ENCODE measurements at regions not wholly inside any gene's neighbourhood (a gene's known extent, or its start where the extent isn't known, plus 50 kb on each side); places are given as distances from the start of the nearest gene placed in this dataset.

DNA sequence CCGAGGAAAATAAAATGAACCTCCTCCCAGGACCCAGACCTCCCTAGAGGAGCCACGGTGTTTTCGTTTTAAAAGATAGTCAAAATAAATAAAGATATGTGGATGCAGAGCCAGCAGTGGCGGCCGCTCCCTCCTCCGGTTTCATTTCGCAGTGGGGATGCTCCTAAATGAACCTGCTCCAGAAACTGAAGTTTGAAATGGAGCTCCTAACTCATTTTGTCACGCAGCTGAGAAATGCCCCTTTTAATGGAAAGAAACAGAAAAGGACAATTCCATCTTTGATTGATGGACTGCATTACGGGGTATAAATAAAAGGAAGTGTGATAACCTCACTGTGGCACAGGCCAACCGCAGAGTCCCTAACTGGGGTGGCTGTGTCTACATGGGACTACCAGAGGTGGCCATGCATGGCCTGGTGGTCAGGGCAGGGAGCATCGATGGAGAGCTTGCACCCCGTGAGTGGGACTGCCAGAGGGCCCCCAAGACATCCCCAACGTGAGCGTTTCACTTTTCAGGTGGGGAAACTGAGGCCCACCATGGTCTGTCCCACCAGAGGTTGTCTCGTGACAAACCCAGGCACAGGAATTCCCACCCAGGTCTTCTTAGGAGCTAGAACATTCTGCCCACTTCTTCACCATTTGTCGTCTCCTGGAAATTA, 426.6 kb downstream of the BRD1 start:
- Histone ChIP-seq H3K79me2 (ENCODE audit: insufficient read depth) (no peaks in the 10 kb centered on the region), H3K4me2 (ENCODE audit: unreplicated experiment) (no peak overlapping the region), H4K20me1 (ENCODE audit: insufficient read depth) (no peaks in the 10 kb centered on the region), H3K4me3 (no peak overlapping the region), H2AFZ (no peak overlapping the region), H3K27ac (no peak overlapping the region), H3F3A (ENCODE audit: insufficient read depth) (no peaks in the 10 kb centered on the region), H3K36me3 (ENCODE audit: low read depth) (no peaks in the 10 kb centered on the region), H3K27me3 (replicated peaks; ENCODE audit: insufficient read depth) (no peaks in the 10 kb centered on the region), H3K9me3 (ENCODE audit: low read depth) (no peaks in the 10 kb centered on the region), H3K4me1 (ENCODE audit: insufficient read depth) (no peaks in the 10 kb centered on the region), H3K9ac (no peak overlapping the region), H3K9me2 (ENCODE audit: insufficient read depth) (no peaks in the 10 kb centered on the region)
- 44 to 47% methylated on average over 16 of the region's 16 CpGs for WGBS, 2 experiments (ENCODE audit: low coverage in 1 of 2, low lambda C conversion rate in 2 of 2, missing lambda C conversion rate in 2 of 2)
- in situ Hi-C loops (cut with MboI): no loop called here
- no peak for TF ChIP-seq EZH2 (IDR thresholded peaks at IDR 0.05; ENCODE audit: insufficient read depth, poor library complexity, severe bottlenecking)
- no peak for TF ChIP-seq EZH2phosphoT487 (IDR thresholded peaks at IDR 0.05; ENCODE audit: insufficient read depth, low read depth)
- DNase-seq: no peak

DNA sequence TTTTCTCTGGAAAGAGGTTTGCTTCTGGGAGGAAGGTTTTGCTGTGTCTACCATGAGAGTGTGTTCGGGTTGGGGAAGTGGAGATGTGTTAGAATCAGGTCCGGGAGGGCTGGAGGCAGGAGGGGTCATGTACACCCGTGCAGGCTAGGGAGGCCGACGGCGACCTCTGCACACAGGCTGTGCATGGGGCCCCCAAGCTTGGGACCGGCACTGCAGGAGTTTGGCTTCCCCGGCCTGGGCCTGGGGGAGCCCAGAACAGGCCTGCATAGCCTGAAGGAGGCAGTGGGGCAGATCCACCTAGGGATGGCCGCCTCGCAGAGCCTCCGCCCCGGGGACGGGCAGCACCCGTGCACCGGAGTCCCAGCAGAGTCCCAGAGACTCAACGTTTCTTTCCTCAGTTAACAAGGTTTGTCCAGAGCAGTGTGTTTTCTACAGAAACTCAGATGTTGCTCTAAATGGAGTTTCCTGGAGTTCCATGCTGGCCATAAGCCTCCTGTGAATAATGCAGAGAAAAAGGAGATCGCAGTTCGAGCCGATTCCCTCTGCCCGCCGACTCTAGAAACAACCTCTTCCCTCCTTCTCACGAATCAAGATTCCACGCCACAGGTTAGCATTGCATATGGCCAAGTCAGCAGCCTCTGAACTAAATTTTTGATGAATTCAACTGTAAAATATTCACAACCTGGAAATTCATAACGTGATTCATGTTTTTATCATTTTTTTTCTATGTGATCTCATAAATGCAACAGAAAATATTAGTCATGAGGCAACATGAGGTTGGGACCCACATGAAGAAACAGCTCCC, 427.3 kb downstream of the BRD1 start:
- no peaks in the 10 kb centered on the region for H3K4me1 ChIP-seq (ENCODE audit: insufficient read depth)
- H3K4me3 ChIP-seq: no peak overlapping the region
- DNase-seq: no peak
- no peak overlapping the region for H3K4me2 ChIP-seq (ENCODE audit: unreplicated experiment)
- H3K27ac ChIP-seq: no peak overlapping the region
- 52 to 53% methylated on average over 23 to 24 of the region's 24 CpGs for WGBS, 2 experiments (ENCODE audit: low coverage in 1 of 2, low lambda C conversion rate in 2 of 2, missing lambda C conversion rate in 2 of 2)
- no peaks in the 10 kb centered on the region for H3K36me3 ChIP-seq (ENCODE audit: low read depth)
- in situ Hi-C loops (cut with MboI): no loop called here
- H3K9me2 ChIP-seq (ENCODE audit: insufficient read depth): no peaks in the 10 kb centered on the region
- H4K20me1 ChIP-seq (ENCODE audit: insufficient read depth): no peaks in the 10 kb centered on the region
- no peaks in the 10 kb centered on the region for H3K79me2 ChIP-seq (ENCODE audit: insufficient read depth)
- no peaks in the 10 kb centered on the region for H3K9me3 ChIP-seq (ENCODE audit: low read depth)
- H3F3A ChIP-seq (ENCODE audit: insufficient read depth): no peaks in the 10 kb centered on the region
- H2AFZ ChIP-seq: no peak overlapping the region
- no peak for TF ChIP-seq EZH2 (IDR thresholded peaks at IDR 0.05; ENCODE audit: insufficient read depth, poor library complexity, severe bottlenecking)
- no peak for TF ChIP-seq EZH2phosphoT487 (IDR thresholded peaks at IDR 0.05; ENCODE audit: insufficient read depth, low read depth)
- H3K9ac ChIP-seq: no peak overlapping the region
- no peaks in the 10 kb centered on the region for H3K27me3 ChIP-seq (replicated peaks; ENCODE audit: insufficient read depth)

DNA sequence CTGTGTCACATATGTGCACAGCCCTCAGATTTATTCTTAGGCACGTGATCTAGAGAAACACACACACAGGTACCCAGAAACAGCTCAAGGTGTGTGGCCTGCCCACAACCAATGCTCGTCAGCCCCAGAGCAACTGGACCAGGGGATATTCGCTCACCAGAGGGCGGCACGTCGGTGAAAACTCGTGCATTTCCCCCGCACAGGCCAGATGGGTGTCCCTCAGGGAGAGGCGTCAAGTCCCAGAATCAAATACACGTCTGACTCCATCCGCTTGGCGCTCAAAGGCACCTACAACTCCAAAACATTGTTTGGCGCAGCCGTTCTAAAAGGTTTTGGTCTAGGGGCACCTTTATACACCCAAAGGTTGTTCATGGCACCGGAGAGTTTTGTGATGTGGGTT, 429.0 kb downstream of the BRD1 start:
- in situ Hi-C loops (cut with MboI): no loop called here
- H4K20me1 ChIP-seq (ENCODE audit: insufficient read depth): no peaks in the 10 kb centered on the region
- no peaks in the 10 kb centered on the region for H3K9me2 ChIP-seq (ENCODE audit: insufficient read depth)
- TF ChIP-seq EZH2 (IDR thresholded peaks at IDR 0.05; ENCODE audit: insufficient read depth, poor library complexity, severe bottlenecking) (no peak), EZH2phosphoT487 (IDR thresholded peaks at IDR 0.05; ENCODE audit: insufficient read depth, low read depth) (no peak)
- H3K27me3 ChIP-seq (replicated peaks; ENCODE audit: insufficient read depth): no peaks in the 10 kb centered on the region
- H2AFZ ChIP-seq: no peak overlapping the region
- H3K36me3 ChIP-seq (ENCODE audit: low read depth): no peaks in the 10 kb centered on the region
- no peak overlapping the region for H3K4me3 ChIP-seq
- H3K4me2 ChIP-seq (ENCODE audit: unreplicated experiment): no peak overlapping the region
- no peak overlapping the region for H3K27ac ChIP-seq
- H3K9me3 ChIP-seq (ENCODE audit: low read depth): no peaks in the 10 kb centered on the region
- WGBS, 2 experiments (ENCODE audit: low coverage in 1 of 2, low lambda C conversion rate in 2 of 2, missing lambda C conversion rate in 2 of 2): 43 to 44% methylated on average over 15 of the region's 15 CpGs
- H3K9ac ChIP-seq: no peak overlapping the region
- DNase-seq: no peak
- H3K79me2 ChIP-seq (ENCODE audit: insufficient read depth): no peaks in the 10 kb centered on the region
- H3F3A ChIP-seq (ENCODE audit: insufficient read depth): no peaks in the 10 kb centered on the region
- no peaks in the 10 kb centered on the region for H3K4me1 ChIP-seq (ENCODE audit: insufficient read depth)

- Histone ChIP-seq H3K4me3 (no peak overlapping the region), H3K27me3 (replicated peaks; ENCODE audit: insufficient read depth) (no peaks in the 10 kb centered on the region), H3K4me1 (ENCODE audit: insufficient read depth) (no peaks in the 10 kb centered on the region), H4K20me1 (ENCODE audit: insufficient read depth) (no peaks in the 10 kb centered on the region), H3K9ac (no peak overlapping the region), H3K27ac (no peak overlapping the region), H3K79me2 (ENCODE audit: insufficient read depth) (no peaks in the 10 kb centered on the region), H3K4me2 (ENCODE audit: unreplicated experiment) (no peak overlapping the region), H3K36me3 (ENCODE audit: low read depth) (no peaks in the 10 kb centered on the region), H3K9me2 (ENCODE audit: insufficient read depth) (no peaks in the 10 kb centered on the region), H3F3A (ENCODE audit: insufficient read depth) (no peaks in the 10 kb centered on the region), H2AFZ (no peak overlapping the region), H3K9me3 (ENCODE audit: low read depth) (no peaks in the 10 kb centered on the region)
- no peak for TF ChIP-seq EZH2 (IDR thresholded peaks at IDR 0.05; ENCODE audit: insufficient read depth, poor library complexity, severe bottlenecking)
- TF ChIP-seq EZH2phosphoT487 (IDR thresholded peaks at IDR 0.05; ENCODE audit: insufficient read depth, low read depth): no peak
- in situ Hi-C loops (cut with MboI): no loop called here
- WGBS, 2 experiments (ENCODE audit: low coverage in 1 of 2, low lambda C conversion rate in 2 of 2, missing lambda C conversion rate in 2 of 2): 63 to 64% methylated on average over 17 of the region's 17 CpGs
- DNase-seq: no peak
Observed at GRCh38 chr22:49398115-49398514, 429.6 kb downstream of the BRD1 start.
